Tibial artery (tissue), 4 donors: ENCODE measurements at regions not wholly inside any gene's neighbourhood (a gene's known extent, or its start where the extent isn't known, plus 50 kb on each side); places are given as distances from the start of the nearest gene placed in this dataset.
"Not testable (repeated sequence)": the region's sequence is repeated elsewhere in the genome, so short reads cannot be mapped to it uniquely, and the experiment has no call there.

ENCODE experiments used
- DNase-seq, 2 donors: peaks; one replicate each; pipeline ENCODE4 v3.0.0-alpha.2; 2019
- H3K27ac ChIP-seq, 2 donors: fragments of 200-600 bp; sonication (generic) in 1 of 2; 1 replicate in 1 of 2; 2 replicates in 1 of 2; pipeline ENCODE4 v1.5.1; 2018 to 2019; ENCODE audit warnings: mild to moderate bottlenecking in 1 of 2
- H3K27me3 ChIP-seq, 2 donors: fragments of 200-600 bp; sonication (generic) in 1 of 2; one replicate each; pipeline versions ENCODE4 v1.5.1 to v1.6.0; 2016 to 2019
- H3K36me3 ChIP-seq, 3 donors: fragments of 200-600 bp; sonication (generic) in 2 of 3; one replicate each; pipeline ENCODE4 v1.5.1; 2016 to 2019; ENCODE audit warnings: mild to moderate bottlenecking in 2 of 3
- H3K4me1 ChIP-seq, 4 donors: fragments of 200-600 bp; sonication (generic) in 2 of 4; 1 replicate in 3 of 4; 2 replicates in 1 of 4; pipeline ENCODE4 v1.5.1; 2016 to 2019
- H3K4me3 ChIP-seq, 2 donors: fragments of 200-600 bp; sonication (generic) in 1 of 2; 1 replicate in 1 of 2; 2 replicates in 1 of 2; pipeline ENCODE4 v1.5.1; 2018 to 2019; ENCODE audit warnings: mild to moderate bottlenecking in 2 of 2
- H3K9me3 ChIP-seq, 3 donors: fragments of 200-600 bp; sonication (generic) in 1 of 3; one replicate each; pipeline ENCODE4 v1.5.1; 2016 to 2019
- intact Hi-C: fragments of 100-400 bp; cut with DNase I; formaldehyde crosslinking; loops from one replicate; pipeline ENCODE4 v1.15.0; 2023; ENCODE audit warnings: low total_unique reads
- TF ChIP-seq, protein P1 (sequence below), 2 experiments: fragments of 200-600 bp in 1 of 2; fragments of 450-650 bp in 1 of 2; IDR thresholded peaks; one replicate each; pipeline ENCODE4 v1.5.1; 2017 to 2019; ENCODE audit warnings: antibody characterized with exemption in 2 of 2, mild to moderate bottlenecking in 1 of 2, moderate library complexity in 1 of 2

GRCh38 chr3:145483992-145484391 lies 677.0 kb downstream of the PLOD2 start:
- TF ChIP-seq, protein P1, sequence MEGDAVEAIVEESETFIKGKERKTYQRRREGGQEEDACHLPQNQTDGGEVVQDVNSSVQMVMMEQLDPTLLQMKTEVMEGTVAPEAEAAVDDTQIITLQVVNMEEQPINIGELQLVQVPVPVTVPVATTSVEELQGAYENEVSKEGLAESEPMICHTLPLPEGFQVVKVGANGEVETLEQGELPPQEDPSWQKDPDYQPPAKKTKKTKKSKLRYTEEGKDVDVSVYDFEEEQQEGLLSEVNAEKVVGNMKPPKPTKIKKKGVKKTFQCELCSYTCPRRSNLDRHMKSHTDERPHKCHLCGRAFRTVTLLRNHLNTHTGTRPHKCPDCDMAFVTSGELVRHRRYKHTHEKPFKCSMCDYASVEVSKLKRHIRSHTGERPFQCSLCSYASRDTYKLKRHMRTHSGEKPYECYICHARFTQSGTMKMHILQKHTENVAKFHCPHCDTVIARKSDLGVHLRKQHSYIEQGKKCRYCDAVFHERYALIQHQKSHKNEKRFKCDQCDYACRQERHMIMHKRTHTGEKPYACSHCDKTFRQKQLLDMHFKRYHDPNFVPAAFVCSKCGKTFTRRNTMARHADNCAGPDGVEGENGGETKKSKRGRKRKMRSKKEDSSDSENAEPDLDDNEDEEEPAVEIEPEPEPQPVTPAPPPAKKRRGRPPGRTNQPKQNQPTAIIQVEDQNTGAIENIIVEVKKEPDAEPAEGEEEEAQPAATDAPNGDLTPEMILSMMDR (IDR thresholded peaks at IDR 0.05) = no peak
- no peaks in the 10 kb centered on the region for H3K36me3 ChIP-seq
- no peaks in the 10 kb centered on the region for H3K4me1 ChIP-seq
- no peaks in the 10 kb centered on the region for H3K9me3 ChIP-seq
- no peak overlapping the region for H3K4me3 ChIP-seq
- intact Hi-C loops = no loop called here
- H3K27ac ChIP-seq = no peak overlapping the region
- H3K27me3 ChIP-seq = no peaks in the 10 kb centered on the region
- no peak for DNase-seq

GRCh38 chr3:145489011-145489410 lies 672.0 kb downstream of the PLOD2 start:
- no peak for DNase-seq
- Histone ChIP-seq H3K9me3 (no peaks in the 10 kb centered on the region), H3K4me3 (no peak overlapping the region), H3K4me1 (no peaks in the 10 kb centered on the region), H3K27me3 (no peaks in the 10 kb centered on the region), H3K36me3 (no peaks in the 10 kb centered on the region), H3K27ac (no peak overlapping the region)
- intact Hi-C loops = no loop called here
- TF ChIP-seq, protein P1 (IDR thresholded peaks at IDR 0.05) = no peak

- intact Hi-C loops = no loop called here
- Histone ChIP-seq H3K4me3 (no peak overlapping the region), H3K9me3 (no peaks in the 10 kb centered on the region), H3K27ac (no peak overlapping the region), H3K36me3 (no peaks in the 10 kb centered on the region), H3K27me3 (no peaks in the 10 kb centered on the region), H3K4me1 (no peaks in the 10 kb centered on the region)
- DNase-seq = no peak
- TF ChIP-seq, protein P1 (IDR thresholded peaks at IDR 0.05) = no peak
Measured at GRCh38 chr3:145490088-145491048, 670.6 kb downstream of the PLOD2 start.

- TF ChIP-seq, protein P1 (IDR thresholded peaks at IDR 0.05) = no peak
- H3K36me3 ChIP-seq = no peaks in the 10 kb centered on the region
- no peaks in the 10 kb centered on the region for H3K4me1 ChIP-seq
- intact Hi-C loops = no loop called here
- DNase-seq = no peak
- no peak overlapping the region for H3K27ac ChIP-seq
- no peak overlapping the region for H3K4me3 ChIP-seq
- H3K9me3 ChIP-seq = no peaks in the 10 kb centered on the region
- H3K27me3 ChIP-seq = no peaks in the 10 kb centered on the region
Measured at GRCh38 chr3:145492456-145492855, 668.5 kb downstream of the PLOD2 start.

- DNase-seq, H3K9me3 ChIP-seq, intact Hi-C loops, H3K4me3 ChIP-seq, H3K27me3 ChIP-seq, H3K4me1 ChIP-seq, H3K27ac ChIP-seq, H3K36me3 ChIP-seq: not testable (repeated sequence)
Measured at GRCh38 chr3:145517416-145517815, 643.6 kb downstream of the PLOD2 start.

- Histone ChIP-seq H3K4me1 (no peaks in the 10 kb centered on the region), H3K27me3 (no peaks in the 10 kb centered on the region), H3K36me3 (no peaks in the 10 kb centered on the region), H3K9me3 (no peaks in the 10 kb centered on the region), H3K27ac (no peak overlapping the region), H3K4me3 (no peak overlapping the region)
- TF ChIP-seq, protein P1 (IDR thresholded peaks at IDR 0.05) = no peak
- no peak for DNase-seq
- intact Hi-C loops = no loop called here
Measured at GRCh38 chr3:145518639-145519038, 642.3 kb downstream of the PLOD2 start.
